ENCODE measurements at regions not wholly inside any gene's neighbourhood (a gene's known extent, or its start where the extent isn't known, plus 50 kb on each side); places are given as distances from the start of the nearest gene placed in this dataset.
"Not testable (repeated sequence)": the region's sequence is repeated elsewhere in the genome, so short reads cannot be mapped to it uniquely, and the experiment has no call there.

DNA sequence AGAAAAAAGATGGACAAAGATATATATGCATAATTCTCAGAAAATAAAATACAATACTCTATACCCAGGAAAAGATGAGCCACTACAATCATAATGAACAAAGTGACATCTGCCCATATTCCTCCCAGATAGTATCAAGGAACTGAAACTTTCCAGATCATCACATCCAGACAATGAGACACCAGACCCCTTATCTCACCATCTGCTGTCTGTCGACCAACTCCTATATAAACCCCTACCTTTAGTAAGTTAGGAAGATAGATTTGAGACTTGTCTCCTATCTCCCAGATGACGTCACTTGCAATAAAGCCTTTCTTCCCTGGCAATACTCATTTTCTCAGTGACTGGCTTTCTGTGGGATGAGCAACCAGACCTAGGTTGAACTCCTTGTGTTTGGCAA is 1071.6 kb downstream of the PLOD2 start:
- Mint-ChIP-seq H3K9me3 (no peaks in the 10 kb centered on the region), H3K4me3 (no peak overlapping the region), H3K36me3 (ENCODE audit: low read depth) (no peaks in the 10 kb centered on the region), H3K27me3 (ENCODE audit: low read depth) (no peaks in the 10 kb centered on the region), H3K4me1 (ENCODE audit: low read depth) (no peaks in the 10 kb centered on the region), H3K27ac (no peak overlapping the region)

DNA sequence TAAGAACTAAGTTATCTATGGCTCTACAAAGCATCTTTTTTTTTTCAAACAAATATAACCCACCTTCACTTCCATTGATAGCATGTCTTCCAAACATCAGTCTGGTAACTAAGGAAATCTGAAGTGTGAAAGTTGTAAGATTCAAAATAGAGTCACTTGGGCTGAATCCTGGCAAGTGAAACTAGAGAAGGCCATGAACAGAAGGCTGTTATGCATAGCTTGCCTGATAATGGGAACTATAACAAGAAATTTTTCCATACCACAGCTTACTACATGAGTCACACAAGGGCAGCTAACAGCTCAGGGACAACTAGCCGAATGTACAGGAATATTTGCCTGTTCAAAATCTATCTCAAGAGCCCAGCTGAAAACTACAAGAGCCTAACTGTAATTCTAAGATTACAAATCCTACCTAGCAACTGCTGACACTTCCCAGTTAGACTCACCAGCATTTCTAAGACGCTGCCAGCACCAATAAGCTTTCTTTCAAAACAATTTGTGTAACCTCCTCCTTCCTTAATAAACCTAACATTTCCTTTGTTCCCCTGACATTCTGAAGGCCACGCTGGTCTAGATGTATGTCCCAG is 1066.5 kb downstream of the PLOD2 start:
- H3K9me3 Mint-ChIP-seq = no peaks in the 10 kb centered on the region
- no peak overlapping the region for H3K4me3 Mint-ChIP-seq
- H3K36me3 Mint-ChIP-seq (ENCODE audit: low read depth) = no peaks in the 10 kb centered on the region
- H3K27me3 Mint-ChIP-seq (ENCODE audit: low read depth) = no peaks in the 10 kb centered on the region
- H3K4me1 Mint-ChIP-seq (ENCODE audit: low read depth) = no peaks in the 10 kb centered on the region
- H3K27ac Mint-ChIP-seq = no peak overlapping the region

DNA sequence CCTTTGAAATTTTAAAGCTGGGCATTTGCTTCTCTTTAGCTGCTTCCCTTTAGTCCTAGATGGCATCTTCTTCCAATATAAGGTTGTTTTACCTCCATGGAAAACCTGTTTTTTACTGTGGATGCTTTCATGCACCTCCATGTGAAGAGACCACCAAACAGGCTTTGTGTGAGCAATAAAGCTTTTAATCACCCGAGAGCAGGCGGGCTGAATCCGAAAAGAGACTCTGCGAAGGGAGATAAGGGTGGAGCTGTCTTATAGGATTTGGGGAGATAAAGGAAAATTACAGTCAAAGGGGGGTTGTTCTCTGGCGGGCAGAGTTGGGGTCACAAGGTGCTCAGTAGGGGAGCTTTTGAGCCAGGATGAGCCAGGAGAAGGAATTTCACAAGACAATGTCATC is 1049.8 kb downstream of the PLOD2 start:
- not testable (repeated sequence) for H3K9me3 Mint-ChIP-seq; H3K4me3 Mint-ChIP-seq; H3K4me1 Mint-ChIP-seq (ENCODE audit: low read depth); H3K27me3 Mint-ChIP-seq (ENCODE audit: low read depth); H3K27ac Mint-ChIP-seq; H3K36me3 Mint-ChIP-seq (ENCODE audit: low read depth)

DNA sequence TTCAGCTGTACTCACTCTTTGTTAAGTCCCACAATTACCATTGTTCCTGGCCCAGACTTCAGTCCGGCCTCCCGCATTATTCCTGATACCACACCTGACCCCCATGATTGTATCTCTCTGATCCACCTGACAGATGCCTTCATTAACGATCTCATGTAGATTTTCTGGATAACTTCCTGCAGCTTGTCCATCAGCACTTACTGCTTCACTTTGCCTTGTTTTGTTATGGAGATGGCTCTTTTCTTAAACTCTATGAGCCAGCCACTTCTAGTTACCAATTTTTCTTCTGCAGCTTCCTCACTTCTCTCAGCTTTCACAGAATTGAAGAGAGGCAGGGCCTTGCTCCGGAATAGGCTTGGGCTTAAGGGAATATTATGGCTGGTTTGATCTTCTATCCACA is 1044.2 kb downstream of the PLOD2 start:
- H3K4me3 Mint-ChIP-seq = no peak overlapping the region
- no peaks in the 10 kb centered on the region for H3K27me3 Mint-ChIP-seq (ENCODE audit: low read depth)
- no peaks in the 10 kb centered on the region for H3K4me1 Mint-ChIP-seq (ENCODE audit: low read depth)
- H3K27ac Mint-ChIP-seq = no peak overlapping the region
- no peaks in the 10 kb centered on the region for H3K36me3 Mint-ChIP-seq (ENCODE audit: low read depth)
- peaks cover 9% of the 10 kb centered on the region for H3K9me3 Mint-ChIP-seq

DNA sequence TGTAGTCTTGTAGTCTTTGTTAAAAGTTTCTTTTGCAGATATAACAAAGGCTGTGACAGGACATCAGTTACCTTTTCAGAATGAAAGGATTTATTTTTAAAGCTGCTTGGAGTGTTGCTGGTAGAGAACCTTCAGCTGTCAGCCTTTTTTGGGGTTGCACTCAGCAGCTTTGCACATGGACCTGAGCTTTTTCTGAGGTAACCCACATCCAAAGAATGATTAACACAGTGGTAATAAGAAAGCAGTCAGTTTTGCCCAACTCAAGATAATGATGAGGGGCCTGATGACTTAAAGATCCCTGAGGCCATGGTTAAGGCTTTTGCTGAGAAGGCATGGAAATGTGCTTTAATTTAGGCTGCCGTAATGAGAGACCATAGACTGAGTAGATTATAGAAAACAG is 1042.7 kb downstream of the PLOD2 start:
- H3K27ac Mint-ChIP-seq = no peak overlapping the region
- H3K4me1 Mint-ChIP-seq (ENCODE audit: low read depth) = no peaks in the 10 kb centered on the region
- H3K4me3 Mint-ChIP-seq = no peak overlapping the region
- no peaks in the 10 kb centered on the region for H3K36me3 Mint-ChIP-seq (ENCODE audit: low read depth)
- H3K9me3 Mint-ChIP-seq = peaks cover 8% of the 10 kb centered on the region
- H3K27me3 Mint-ChIP-seq (ENCODE audit: low read depth) = no peaks in the 10 kb centered on the region

DNA sequence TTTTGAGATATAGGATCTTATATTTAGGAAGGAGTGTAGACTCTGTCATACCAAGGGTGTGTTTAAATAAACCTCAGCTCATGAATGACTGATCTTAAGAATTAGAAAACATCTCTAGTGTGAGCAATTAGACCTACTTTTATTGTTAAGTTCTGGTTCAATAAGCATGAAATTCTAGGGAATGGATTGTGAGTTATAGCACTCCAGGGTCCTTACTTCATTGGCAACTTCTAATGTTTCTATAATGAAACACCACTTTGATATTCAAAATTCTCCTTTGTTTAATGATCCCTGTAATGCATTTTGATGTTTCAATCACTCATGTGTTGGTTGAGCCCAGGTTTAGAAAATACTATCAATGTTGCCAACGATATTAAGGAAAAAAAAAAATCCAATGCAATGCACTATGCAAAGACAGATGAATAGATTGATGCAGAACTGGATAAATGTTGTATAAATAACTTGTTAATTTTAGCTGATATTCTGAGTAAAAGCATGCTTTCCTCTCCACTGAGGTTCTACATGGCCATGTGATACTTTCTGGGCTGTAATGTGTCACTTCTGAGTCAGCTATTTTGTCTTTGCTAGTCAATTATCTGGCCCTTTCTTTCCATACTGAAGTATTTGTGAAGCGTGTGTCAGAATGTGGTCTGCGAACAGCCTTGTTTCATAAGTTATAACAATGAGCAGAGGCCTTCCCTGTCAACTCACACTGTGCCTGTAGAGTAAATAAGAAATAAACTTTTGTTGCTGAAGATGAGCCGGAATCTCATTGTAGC is 1035.9 kb downstream of the PLOD2 start:
- Mint-ChIP-seq H3K36me3 (ENCODE audit: low read depth) (no peaks in the 10 kb centered on the region), H3K4me3 (no peak overlapping the region), H3K27ac (no peak overlapping the region), H3K9me3 (no peaks in the 10 kb centered on the region), H3K4me1 (ENCODE audit: low read depth) (no peaks in the 10 kb centered on the region), H3K27me3 (ENCODE audit: low read depth) (no peaks in the 10 kb centered on the region)

DNA sequence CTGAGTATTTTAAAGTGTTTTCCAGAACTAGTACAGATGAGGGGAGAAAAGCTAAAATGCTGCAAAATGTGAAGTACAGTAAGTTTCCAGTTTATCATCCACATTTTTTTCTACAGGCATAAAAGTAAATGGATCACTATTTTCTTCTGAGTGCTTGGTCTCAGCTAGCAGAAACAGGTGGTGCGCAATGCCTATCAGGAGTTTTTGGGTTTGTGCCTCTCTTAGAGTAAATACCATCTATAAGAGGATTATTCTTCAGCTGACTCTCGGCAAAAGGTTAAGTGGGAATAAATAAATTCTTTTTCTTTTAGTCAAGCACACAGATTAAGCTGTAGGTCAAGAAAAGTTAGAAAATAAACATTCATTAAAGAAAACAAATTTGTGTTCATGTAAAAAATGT is 1027.7 kb downstream of the PLOD2 start:
- H3K27me3 Mint-ChIP-seq (ENCODE audit: low read depth) = no peaks in the 10 kb centered on the region
- no peak overlapping the region for H3K27ac Mint-ChIP-seq
- H3K4me3 Mint-ChIP-seq = no peak overlapping the region
- no peaks in the 10 kb centered on the region for H3K4me1 Mint-ChIP-seq (ENCODE audit: low read depth)
- H3K36me3 Mint-ChIP-seq (ENCODE audit: low read depth) = no peaks in the 10 kb centered on the region
- H3K9me3 Mint-ChIP-seq = no peaks in the 10 kb centered on the region

DNA sequence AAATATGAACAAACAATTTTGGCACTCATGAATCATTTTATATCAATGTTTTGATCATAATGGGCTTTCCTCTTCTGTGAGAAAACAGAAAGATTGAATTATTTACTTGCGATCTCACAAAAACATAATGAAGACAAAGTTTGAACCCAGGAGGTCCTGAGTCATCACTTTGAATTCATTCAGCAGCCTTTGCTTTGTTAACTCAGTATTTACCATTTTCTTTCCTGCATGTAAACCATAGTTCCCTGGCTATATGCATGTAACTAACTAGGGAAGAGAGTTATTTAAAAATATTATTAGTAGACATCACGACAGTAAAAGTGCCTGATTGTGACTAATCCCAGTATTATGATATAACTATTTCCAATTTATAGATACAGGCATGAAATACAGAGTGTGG is 1026.2 kb downstream of the PLOD2 start:
- Mint-ChIP-seq H3K9me3 (no peaks in the 10 kb centered on the region), H3K4me1 (ENCODE audit: low read depth) (no peaks in the 10 kb centered on the region), H3K27ac (no peak overlapping the region), H3K36me3 (ENCODE audit: low read depth) (no peaks in the 10 kb centered on the region), H3K4me3 (no peak overlapping the region), H3K27me3 (ENCODE audit: low read depth) (no peaks in the 10 kb centered on the region)

DNA sequence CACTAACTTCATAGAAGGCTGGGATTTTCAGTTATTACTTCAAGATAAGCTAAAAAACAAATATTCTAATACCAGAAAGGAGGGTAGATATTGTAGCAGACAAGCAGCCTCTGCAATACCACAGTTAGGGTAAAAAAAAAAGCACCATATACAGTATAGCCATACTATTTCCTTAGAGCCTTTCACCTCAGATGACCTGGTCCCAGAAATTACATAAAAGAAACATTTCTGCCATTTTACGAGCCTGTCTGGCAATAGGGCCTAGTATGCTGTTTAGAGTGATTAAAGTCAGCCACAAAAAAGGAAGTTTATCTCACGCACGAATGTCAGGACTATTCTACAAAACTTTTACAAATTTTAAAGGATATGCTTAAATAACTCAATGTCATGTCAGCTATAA is 1016.6 kb downstream of the PLOD2 start:
- Mint-ChIP-seq H3K4me1 (ENCODE audit: low read depth) (no peaks in the 10 kb centered on the region), H3K36me3 (ENCODE audit: low read depth) (no peaks in the 10 kb centered on the region), H3K27me3 (ENCODE audit: low read depth) (no peaks in the 10 kb centered on the region), H3K4me3 (no peak overlapping the region), H3K27ac (no peak overlapping the region), H3K9me3 (no peaks in the 10 kb centered on the region)

DNA sequence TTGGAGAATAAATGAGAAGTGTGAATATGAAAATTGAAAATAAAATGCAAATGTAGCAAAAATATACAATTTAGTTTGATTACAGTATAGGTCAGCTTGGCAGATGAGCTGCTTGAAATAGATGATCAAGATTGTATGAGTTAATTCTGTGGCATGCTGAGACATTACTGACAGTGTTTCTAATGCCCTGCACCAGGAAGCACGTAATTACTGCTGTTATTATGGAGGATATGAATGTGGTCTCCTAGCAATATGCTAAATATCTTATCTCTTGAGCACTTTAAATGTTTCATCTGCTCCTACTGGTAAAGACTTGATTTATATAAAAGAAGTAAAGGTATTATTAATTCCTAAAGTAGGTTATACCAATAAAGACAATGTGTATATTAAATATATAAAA is 1015.5 kb downstream of the PLOD2 start:
- Mint-ChIP-seq H3K9me3 (no peaks in the 10 kb centered on the region), H3K27me3 (ENCODE audit: low read depth) (no peaks in the 10 kb centered on the region), H3K4me3 (no peak overlapping the region), H3K4me1 (ENCODE audit: low read depth) (no peaks in the 10 kb centered on the region), H3K36me3 (ENCODE audit: low read depth) (no peaks in the 10 kb centered on the region), H3K27ac (no peak overlapping the region)

DNA sequence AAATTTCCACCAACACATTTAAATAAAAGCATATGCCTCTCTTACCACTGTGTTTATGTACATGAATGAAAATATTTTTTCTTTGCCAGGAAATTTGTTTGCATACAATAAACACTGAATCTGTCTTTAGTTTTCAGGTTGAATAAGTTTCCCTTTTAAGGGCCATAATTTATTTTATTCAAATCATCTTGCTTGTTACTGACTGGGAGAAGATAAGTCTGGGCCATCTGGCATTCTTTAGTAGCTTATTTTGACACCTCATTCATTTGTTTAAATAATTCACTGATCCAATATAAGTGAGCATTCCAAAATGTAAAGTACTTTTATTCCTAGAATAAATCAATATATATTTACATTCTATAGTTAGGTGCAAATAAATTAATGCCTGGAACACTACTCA is 1001.3 kb downstream of the PLOD2 start:
- no peaks in the 10 kb centered on the region for H3K36me3 Mint-ChIP-seq (ENCODE audit: low read depth)
- no peaks in the 10 kb centered on the region for H3K4me1 Mint-ChIP-seq (ENCODE audit: low read depth)
- no peaks in the 10 kb centered on the region for H3K9me3 Mint-ChIP-seq
- H3K27ac Mint-ChIP-seq = no peak overlapping the region
- no peak overlapping the region for H3K4me3 Mint-ChIP-seq
- H3K27me3 Mint-ChIP-seq (ENCODE audit: low read depth) = no peaks in the 10 kb centered on the region

DNA sequence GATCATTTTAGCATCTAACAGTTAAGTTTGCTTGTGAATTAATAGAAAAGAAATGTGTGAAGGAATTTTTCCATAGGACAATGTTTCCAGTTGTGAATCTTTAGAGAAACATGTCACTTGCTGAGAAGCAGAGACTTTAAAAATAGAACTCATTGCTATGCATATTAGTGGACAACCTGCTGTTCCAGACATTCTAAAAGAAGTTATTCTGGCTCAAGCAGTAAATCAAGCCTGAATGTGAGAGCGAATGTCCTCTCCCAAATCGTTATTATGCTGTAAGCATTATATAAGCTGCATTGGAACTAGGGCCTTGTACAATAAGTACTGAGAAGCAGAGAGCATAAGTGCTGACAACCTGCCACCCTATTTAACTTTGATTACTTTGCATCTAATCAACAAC is 990.9 kb downstream of the PLOD2 start:
- Mint-ChIP-seq H3K27me3 (ENCODE audit: low read depth) (no peaks in the 10 kb centered on the region), H3K36me3 (ENCODE audit: low read depth) (no peaks in the 10 kb centered on the region), H3K4me1 (ENCODE audit: low read depth) (no peaks in the 10 kb centered on the region), H3K4me3 (no peak overlapping the region), H3K9me3 (no peaks in the 10 kb centered on the region), H3K27ac (no peak overlapping the region)

DNA sequence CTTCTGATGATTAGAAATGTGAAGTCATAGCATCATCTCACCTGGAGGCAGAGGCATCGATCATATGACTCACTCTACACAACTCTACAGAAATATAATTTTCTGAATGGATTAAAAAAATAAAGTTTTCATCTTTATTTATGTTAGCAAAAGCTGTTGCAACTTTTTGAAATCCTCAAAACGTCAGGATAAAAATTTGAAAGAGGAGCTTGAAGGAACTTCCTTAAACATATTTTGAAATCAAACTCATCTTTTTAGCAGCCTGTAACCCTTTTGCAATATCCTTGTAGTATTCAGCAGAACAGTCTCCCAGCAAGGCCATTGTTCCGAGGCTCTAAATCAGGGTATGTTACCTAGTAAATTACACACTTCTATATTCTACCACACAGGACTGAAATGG is 985.4 kb downstream of the PLOD2 start:
- Mint-ChIP-seq H3K9me3 (no peaks in the 10 kb centered on the region), H3K27me3 (ENCODE audit: low read depth) (no peaks in the 10 kb centered on the region), H3K27ac (no peak overlapping the region), H3K36me3 (ENCODE audit: low read depth) (no peaks in the 10 kb centered on the region), H3K4me3 (no peak overlapping the region), H3K4me1 (ENCODE audit: low read depth) (no peaks in the 10 kb centered on the region)

DNA sequence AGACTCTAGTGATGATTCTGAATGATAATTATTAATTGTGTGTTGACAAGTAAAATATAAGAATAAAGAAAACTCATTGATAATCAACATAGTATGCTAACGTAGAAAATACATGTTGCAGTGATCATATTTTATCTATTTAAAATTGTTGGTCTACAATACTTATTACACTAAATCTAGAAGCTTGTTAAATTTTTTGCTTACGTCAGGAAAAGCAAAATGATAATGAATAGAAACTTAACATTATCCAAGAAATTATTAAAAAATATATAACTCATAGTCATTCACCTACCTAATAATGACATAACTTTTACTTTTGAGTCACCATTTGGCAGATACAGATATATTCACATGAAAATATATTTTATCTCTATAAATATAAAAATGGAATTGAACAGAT is 984.1 kb downstream of the PLOD2 start:
- H3K9me3 Mint-ChIP-seq = no peaks in the 10 kb centered on the region
- no peaks in the 10 kb centered on the region for H3K4me1 Mint-ChIP-seq (ENCODE audit: low read depth)
- no peak overlapping the region for H3K27ac Mint-ChIP-seq
- no peaks in the 10 kb centered on the region for H3K27me3 Mint-ChIP-seq (ENCODE audit: low read depth)
- no peaks in the 10 kb centered on the region for H3K36me3 Mint-ChIP-seq (ENCODE audit: low read depth)
- no peak overlapping the region for H3K4me3 Mint-ChIP-seq

DNA sequence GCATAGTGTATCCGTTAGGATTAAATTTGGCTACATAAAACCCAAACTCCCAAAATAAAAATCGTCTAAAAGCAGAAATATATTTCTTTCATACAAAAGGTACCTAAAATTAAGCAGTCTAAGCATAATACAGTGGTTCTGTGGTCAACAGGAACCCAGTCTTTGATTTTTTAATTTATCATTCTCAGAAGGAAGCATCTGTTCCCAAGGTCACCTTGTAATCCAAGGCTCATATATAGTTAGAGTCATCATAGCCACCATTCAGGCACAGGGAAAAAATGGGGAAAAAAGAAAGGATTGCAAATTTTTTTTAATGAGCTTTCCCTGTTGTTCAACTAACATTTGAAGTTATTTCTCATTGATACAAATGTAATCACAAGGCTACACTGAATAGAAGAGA is 983.2 kb downstream of the PLOD2 start:
- Mint-ChIP-seq H3K4me1 (ENCODE audit: low read depth) (no peaks in the 10 kb centered on the region), H3K4me3 (no peak overlapping the region), H3K9me3 (no peaks in the 10 kb centered on the region), H3K27me3 (ENCODE audit: low read depth) (no peaks in the 10 kb centered on the region), H3K27ac (no peak overlapping the region), H3K36me3 (ENCODE audit: low read depth) (no peaks in the 10 kb centered on the region)
